Left lung (tissue), 4 donors: ENCODE measurements at regions not wholly inside any gene's neighbourhood (a gene's known extent, or its start where the extent isn't known, plus 50 kb on each side); places are given as distances from the start of the nearest gene placed in this dataset.
A peak's percentile ranks its signal among the peaks of the same experiment; 100 is the strongest.

Source experiments
- ATAC-seq: fragments of 200-7000 bp; cut with Tn5 transposase; one replicate; pipeline ENCODE4 v1.9.1; 2020; ENCODE audit warnings: moderate library complexity
- DNase-seq, 4 donors: peaks; one replicate each; pipeline ENCODE4 v3.0.0-alpha.2; 2013 to 2020
- H3K27ac ChIP-seq, 2 donors: fragments of 200-600 bp; sonication (generic) in 1 of 2; one replicate each; pipeline versions ENCODE4 v1.5.0 to v1.8.0; 2020 to 2021
- H3K27me3 ChIP-seq, 2 donors: fragments of 200-600 bp; sonication (generic) in 1 of 2; one replicate each; pipeline versions ENCODE4 v1.5.0 to v1.8.0; 2020 to 2021
- H3K36me3 ChIP-seq, 2 donors: fragments of 200-600 bp; sonication (generic) in 1 of 2; one replicate each; pipeline versions ENCODE4 v1.5.0 to v1.8.0; 2020 to 2021
- H3K4me1 ChIP-seq, 2 donors: fragments of 200-600 bp; one replicate each; pipeline ENCODE4 v1.8.0; 2021
- H3K4me3 ChIP-seq, 2 donors: fragments of 200-600 bp; sonication (generic) in 1 of 2; one replicate each; pipeline versions ENCODE4 v1.5.0 to v1.8.0; 2020 to 2021; ENCODE audit warnings: mild to moderate bottlenecking in 1 of 2
- H3K9me3 ChIP-seq, 2 donors: fragments of 200-600 bp; sonication (generic) in 1 of 2; one replicate each; pipeline versions ENCODE4 v1.5.0 to v1.8.0; 2020 to 2021
- CTCF ChIP-seq, 2 donors: fragments of 200-600 bp; sonication (generic) in 1 of 2; IDR thresholded peaks; one replicate each; pipeline versions ENCODE4 v1.5.0 to v1.8.0; 2021; ENCODE audit warnings: antibody characterized with exemption in 2 of 2
- intact Hi-C, 2 donors: fragments of 100-400 bp; cut with DNase I; formaldehyde crosslinking; loops; one replicate each; pipeline versions ENCODE4 v1.11.2 to v1.14.2; 2022
- donor health status: DM: no; HTN: yes; CAD: no.
- donor health status: DM: no; HTN: no; CAD: no.

GRCh38 chr4:22573198-22573597 is 57.3 kb upstream of the ADGRA3 start:
- peak in 3 of 4 donors; percentile 39 to 79 (median 71) for DNase-seq
- peaks cover 0 to 6% of the 10 kb centered on the region in 2 donors for H3K4me1 ChIP-seq
- peaks cover 0 to 26% of the 10 kb centered on the region in 2 donors for H3K9me3 ChIP-seq
- TF ChIP-seq CTCF (IDR thresholded peaks at IDR 0.05), result no peak
- H3K36me3 ChIP-seq, result no peaks in the 10 kb centered on the region
- intact Hi-C loops, result no loop called here
- no peak overlapping the region for H3K4me3 ChIP-seq
- no peak overlapping the region for H3K27ac ChIP-seq
- no peaks in the 10 kb centered on the region for H3K27me3 ChIP-seq
- ATAC-seq, result peak; percentile 50

DNA sequence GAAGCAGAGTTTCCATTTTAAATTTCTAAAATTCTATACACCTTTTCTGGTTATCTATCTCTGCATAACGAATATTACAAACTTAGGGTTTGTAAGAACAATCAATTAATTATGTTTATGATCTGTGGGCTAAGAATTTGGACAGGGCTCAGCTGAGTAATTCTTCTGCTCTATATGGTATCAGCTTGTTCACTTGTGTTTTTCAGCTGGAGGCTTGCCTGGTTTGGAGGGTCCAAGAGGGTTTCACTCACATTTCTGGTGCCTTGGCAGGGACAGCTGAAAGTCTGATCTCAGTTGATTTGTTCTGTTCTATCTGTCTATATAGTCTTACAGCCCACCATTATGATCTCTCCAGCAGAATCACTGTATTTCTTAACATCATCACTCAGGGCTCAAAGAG is 57.8 kb upstream of the ADGRA3 start:
- H3K36me3 ChIP-seq, result no peaks in the 10 kb centered on the region
- ATAC-seq, result no peak
- H3K27ac ChIP-seq, result no peak overlapping the region
- H3K9me3 ChIP-seq, result peaks cover 0 to 26% of the 10 kb centered on the region in 2 donors
- H3K4me1 ChIP-seq, result peaks cover 0 to 6% of the 10 kb centered on the region in 2 donors
- H3K4me3 ChIP-seq, result no peak overlapping the region
- intact Hi-C loops, result no loop called here
- DNase-seq, result peak in 2 of 4 donors; percentile 7 to 10
- TF ChIP-seq CTCF (IDR thresholded peaks at IDR 0.05), result no peak
- no peaks in the 10 kb centered on the region for H3K27me3 ChIP-seq

DNA sequence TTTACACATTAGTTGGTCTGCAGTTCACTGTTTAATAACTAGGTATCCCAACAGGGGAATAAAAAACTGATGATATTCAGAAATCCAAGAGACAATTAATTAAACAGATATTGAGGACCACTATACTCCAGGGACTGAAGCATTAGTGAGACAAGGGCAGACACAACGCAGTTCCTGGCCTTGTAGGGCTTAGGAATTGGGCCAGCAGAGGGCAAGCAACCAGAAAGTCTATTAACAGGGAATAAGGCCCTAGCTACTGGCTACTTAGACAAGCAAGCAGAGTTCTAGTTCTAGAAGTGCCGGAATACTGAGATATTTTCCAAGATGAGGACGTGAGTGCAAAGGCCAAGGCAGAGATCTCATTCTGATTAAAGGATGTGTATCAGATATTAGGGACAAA is 58.6 kb upstream of the ADGRA3 start:
- Histone ChIP-seq H3K27me3 (no peaks in the 10 kb centered on the region), H3K4me1 (peaks cover 0 to 6% of the 10 kb centered on the region in 2 donors), H3K36me3 (no peaks in the 10 kb centered on the region), H3K4me3 (no peak overlapping the region), H3K9me3 (peaks cover 0 to 19% of the 10 kb centered on the region in 2 donors), H3K27ac (no peak overlapping the region)
- intact Hi-C loops, result no loop called here
- no peak for DNase-seq
- no peak for TF ChIP-seq CTCF (IDR thresholded peaks at IDR 0.05)
- ATAC-seq, result no peak

GRCh38 chr4:22574880-22575279 is 59.0 kb upstream of the ADGRA3 start:
- H3K4me1 ChIP-seq, result peaks cover 0 to 6% of the 10 kb centered on the region in 2 donors
- no peak overlapping the region for H3K27ac ChIP-seq

DNA sequence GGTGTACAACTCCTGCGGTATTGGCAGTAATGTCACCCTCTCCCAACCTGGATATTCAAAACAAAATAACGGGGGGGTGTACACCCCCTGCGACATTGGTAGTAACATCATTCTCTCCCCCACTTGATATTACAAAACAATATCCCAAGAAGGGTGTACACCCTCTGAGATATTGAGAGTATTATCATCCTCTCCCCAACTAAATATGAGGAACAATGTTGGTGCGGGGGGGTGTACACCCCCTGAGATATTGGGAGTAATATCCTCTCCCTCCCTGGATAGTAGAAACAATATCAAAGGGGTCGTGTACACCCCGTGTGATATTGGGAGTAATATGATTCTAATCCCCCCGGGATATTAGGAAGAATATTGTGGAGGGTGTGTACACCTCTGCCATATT is 71.4 kb upstream of the ADGRA3 start:
- DNase-seq (no peak), ATAC-seq (no peak)
- Histone ChIP-seq H3K27ac (no peak overlapping the region), H3K4me3 (no peak overlapping the region), H3K36me3 (no peaks in the 10 kb centered on the region), H3K4me1 (no peaks in the 10 kb centered on the region), H3K27me3 (no peaks in the 10 kb centered on the region), H3K9me3 (no peaks in the 10 kb centered on the region)
- TF ChIP-seq CTCF (IDR thresholded peaks at IDR 0.05), result no peak
- intact Hi-C loops, result no loop called here

More at GRCh38 chr4:22574880-22575279, 59.0 kb upstream of the ADGRA3 start:
- intact Hi-C loops, result no loop called here
- Histone ChIP-seq H3K4me3 (no peak overlapping the region), H3K36me3 (no peaks in the 10 kb centered on the region), H3K27me3 (no peaks in the 10 kb centered on the region), H3K9me3 (peaks cover 0 to 15% of the 10 kb centered on the region in 2 donors)
- TF ChIP-seq CTCF (IDR thresholded peaks at IDR 0.05), result no peak
- DNase-seq, result no peak
- ATAC-seq, result no peak
